ENCODE measurements at regions not wholly inside any gene's neighbourhood (a gene's known extent, or its start where the extent isn't known, plus 50 kb on each side); places are given as distances from the start of the nearest gene placed in this dataset.

GRCh38 chr12:60148831-60149230 lies 553.0 kb downstream of the SLC16A7 start:
- DNase-seq: no peak

GRCh38 chr12:60152756-60153155 lies 556.9 kb downstream of the SLC16A7 start:
- no peak for DNase-seq

GRCh38 chr12:60159761-60160160 lies 563.9 kb downstream of the SLC16A7 start:
- no peak for DNase-seq

- DNase-seq: no peak
Measured at GRCh38 chr12:60162988-60163720, 567.3 kb downstream of the SLC16A7 start.

- DNase-seq: no peak
Measured at GRCh38 chr12:60165781-60166180, 570.0 kb downstream of the SLC16A7 start.

GRCh38 chr12:60168441-60168840 lies 572.6 kb downstream of the SLC16A7 start:
- no peak for DNase-seq

- no peak for DNase-seq
Measured at GRCh38 chr12:60169904-60170303, 574.1 kb downstream of the SLC16A7 start.

- DNase-seq: no peak
Measured at GRCh38 chr12:60172266-60173211, 576.7 kb downstream of the SLC16A7 start.

- no peak for DNase-seq
Measured at GRCh38 chr12:60173224-60174170, 577.7 kb downstream of the SLC16A7 start.

- DNase-seq: no peak
Measured at GRCh38 chr12:60174476-60174875, 578.6 kb downstream of the SLC16A7 start.

GRCh38 chr12:60174941-60175340 lies 579.1 kb downstream of the SLC16A7 start:
- no peak for DNase-seq

- no peak for DNase-seq
Measured at GRCh38 chr12:60176891-60177290, 581.1 kb downstream of the SLC16A7 start.

GRCh38 chr12:60180298-60180697 lies 584.5 kb downstream of the SLC16A7 start:
- no peak for DNase-seq

- DNase-seq: no peak
Measured at GRCh38 chr12:60182354-60182753, 586.5 kb downstream of the SLC16A7 start.

GRCh38 chr12:60184096-60184495 lies 588.3 kb downstream of the SLC16A7 start:
- DNase-seq: no peak

GRCh38 chr12:60185060-60185459 lies 589.2 kb downstream of the SLC16A7 start:
- no peak for DNase-seq

- DNase-seq: no peak
Measured at GRCh38 chr12:60191271-60191670, 595.4 kb downstream of the SLC16A7 start.

- DNase-seq: no peak
Measured at GRCh38 chr12:60191676-60192359, 596.0 kb downstream of the SLC16A7 start.

GRCh38 chr12:60194678-60195077 lies 598.8 kb downstream of the SLC16A7 start:
- no peak for DNase-seq

- DNase-seq: no peak
Measured at GRCh38 chr12:60195483-60195882, 599.7 kb downstream of the SLC16A7 start.

- DNase-seq: no peak
Measured at GRCh38 chr12:60196366-60196765, 600.5 kb downstream of the SLC16A7 start.

- no peak for DNase-seq
Measured at GRCh38 chr12:60197589-60197988, 601.8 kb downstream of the SLC16A7 start.
